ENCODE measurements at regions not wholly inside any gene's neighbourhood (a gene's known extent, or its start where the extent isn't known, plus 50 kb on each side); places are given as distances from the start of the nearest gene placed in this dataset.

DNA sequence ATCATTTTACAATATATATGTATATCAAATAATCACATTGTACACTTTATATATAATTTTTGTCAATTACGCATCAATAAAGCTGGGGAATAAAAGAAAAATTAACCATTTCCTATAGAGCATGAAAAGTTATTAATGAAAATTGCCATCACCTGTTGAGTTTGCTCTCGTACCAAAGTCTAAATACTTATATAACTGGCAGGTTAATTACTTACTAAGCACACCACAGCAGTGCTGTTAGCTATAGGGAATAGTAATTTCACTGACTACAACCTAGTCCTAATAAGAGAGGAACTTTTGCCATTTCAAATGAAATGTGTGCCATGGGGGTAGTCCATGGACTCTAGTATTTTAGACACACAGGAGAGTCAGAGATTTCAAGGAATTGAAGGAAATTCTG lies 176.9 kb upstream of the COL1A2 start:
- peaks cover 2% of the 10 kb centered on the region for H3K27me3 Mint-ChIP-seq (ENCODE audit: insufficient read depth, low read depth, poor library complexity)
- H3K4me3 ChIP-seq: no peak overlapping the region
- no peaks in the 10 kb centered on the region for H3K36me3 ChIP-seq (ENCODE audit: insufficient read depth)
- no peaks in the 10 kb centered on the region for H3K36me3 Mint-ChIP-seq (ENCODE audit: low read depth)
- no peak overlapping the region for H2AFZ ChIP-seq
- H3K9me3 Mint-ChIP-seq: no peaks in the 10 kb centered on the region; the same call in 2 of the 3 replicates
- no peak overlapping the region for H3K4me3 Mint-ChIP-seq
- no peak overlapping the region for H3K4me2 ChIP-seq
- no peak for DNase-seq (ENCODE audit: low spot score)
- TF ChIP-seq, protein P1, sequence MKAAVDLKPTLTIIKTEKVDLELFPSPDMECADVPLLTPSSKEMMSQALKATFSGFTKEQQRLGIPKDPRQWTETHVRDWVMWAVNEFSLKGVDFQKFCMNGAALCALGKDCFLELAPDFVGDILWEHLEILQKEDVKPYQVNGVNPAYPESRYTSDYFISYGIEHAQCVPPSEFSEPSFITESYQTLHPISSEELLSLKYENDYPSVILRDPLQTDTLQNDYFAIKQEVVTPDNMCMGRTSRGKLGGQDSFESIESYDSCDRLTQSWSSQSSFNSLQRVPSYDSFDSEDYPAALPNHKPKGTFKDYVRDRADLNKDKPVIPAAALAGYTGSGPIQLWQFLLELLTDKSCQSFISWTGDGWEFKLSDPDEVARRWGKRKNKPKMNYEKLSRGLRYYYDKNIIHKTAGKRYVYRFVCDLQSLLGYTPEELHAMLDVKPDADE (IDR thresholded peaks at IDR 0.05): no peak
- TF ChIP-seq POLR2AphosphoS5 (IDR thresholded peaks at IDR 0.05; ENCODE audit: low read depth) (no peak), STAT1 (IDR thresholded peaks at IDR 0.05; ENCODE audit: unreplicated experiment) (no peak), ZNF331 (CRISPR knock-in tag; IDR thresholded peaks at IDR 0.05; ENCODE audit: low read depth) (no peak), NANOG (IDR thresholded peaks at IDR 0.05; ENCODE audit: borderline replicate concordance) (no peak), JUNB (IDR thresholded peaks at IDR 0.05; ENCODE audit: unreplicated experiment) (no peak), EZH2phosphoT487 (IDR thresholded peaks at IDR 0.05; ENCODE audit: unreplicated experiment) (no peak), CREB1 (CRISPR knock-in tag; IDR thresholded peaks at IDR 0.05; ENCODE audit: low read depth) (no peak), ZNF114 (CRISPR knock-in tag; IDR thresholded peaks at IDR 0.05) (no peak), EZH2 (IDR thresholded peaks at IDR 0.05; ENCODE audit: low read depth, unreplicated experiment) (no peak)
- TF ChIP-seq, protein P2, sequence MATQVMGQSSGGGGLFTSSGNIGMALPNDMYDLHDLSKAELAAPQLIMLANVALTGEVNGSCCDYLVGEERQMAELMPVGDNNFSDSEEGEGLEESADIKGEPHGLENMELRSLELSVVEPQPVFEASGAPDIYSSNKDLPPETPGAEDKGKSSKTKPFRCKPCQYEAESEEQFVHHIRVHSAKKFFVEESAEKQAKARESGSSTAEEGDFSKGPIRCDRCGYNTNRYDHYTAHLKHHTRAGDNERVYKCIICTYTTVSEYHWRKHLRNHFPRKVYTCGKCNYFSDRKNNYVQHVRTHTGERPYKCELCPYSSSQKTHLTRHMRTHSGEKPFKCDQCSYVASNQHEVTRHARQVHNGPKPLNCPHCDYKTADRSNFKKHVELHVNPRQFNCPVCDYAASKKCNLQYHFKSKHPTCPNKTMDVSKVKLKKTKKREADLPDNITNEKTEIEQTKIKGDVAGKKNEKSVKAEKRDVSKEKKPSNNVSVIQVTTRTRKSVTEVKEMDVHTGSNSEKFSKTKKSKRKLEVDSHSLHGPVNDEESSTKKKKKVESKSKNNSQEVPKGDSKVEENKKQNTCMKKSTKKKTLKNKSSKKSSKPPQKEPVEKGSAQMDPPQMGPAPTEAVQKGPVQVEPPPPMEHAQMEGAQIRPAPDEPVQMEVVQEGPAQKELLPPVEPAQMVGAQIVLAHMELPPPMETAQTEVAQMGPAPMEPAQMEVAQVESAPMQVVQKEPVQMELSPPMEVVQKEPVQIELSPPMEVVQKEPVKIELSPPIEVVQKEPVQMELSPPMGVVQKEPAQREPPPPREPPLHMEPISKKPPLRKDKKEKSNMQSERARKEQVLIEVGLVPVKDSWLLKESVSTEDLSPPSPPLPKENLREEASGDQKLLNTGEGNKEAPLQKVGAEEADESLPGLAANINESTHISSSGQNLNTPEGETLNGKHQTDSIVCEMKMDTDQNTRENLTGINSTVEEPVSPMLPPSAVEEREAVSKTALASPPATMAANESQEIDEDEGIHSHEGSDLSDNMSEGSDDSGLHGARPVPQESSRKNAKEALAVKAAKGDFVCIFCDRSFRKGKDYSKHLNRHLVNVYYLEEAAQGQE (IDR thresholded peaks at IDR 0.05; ENCODE audit: unreplicated experiment): no peak
- TF ChIP-seq, protein P3, sequence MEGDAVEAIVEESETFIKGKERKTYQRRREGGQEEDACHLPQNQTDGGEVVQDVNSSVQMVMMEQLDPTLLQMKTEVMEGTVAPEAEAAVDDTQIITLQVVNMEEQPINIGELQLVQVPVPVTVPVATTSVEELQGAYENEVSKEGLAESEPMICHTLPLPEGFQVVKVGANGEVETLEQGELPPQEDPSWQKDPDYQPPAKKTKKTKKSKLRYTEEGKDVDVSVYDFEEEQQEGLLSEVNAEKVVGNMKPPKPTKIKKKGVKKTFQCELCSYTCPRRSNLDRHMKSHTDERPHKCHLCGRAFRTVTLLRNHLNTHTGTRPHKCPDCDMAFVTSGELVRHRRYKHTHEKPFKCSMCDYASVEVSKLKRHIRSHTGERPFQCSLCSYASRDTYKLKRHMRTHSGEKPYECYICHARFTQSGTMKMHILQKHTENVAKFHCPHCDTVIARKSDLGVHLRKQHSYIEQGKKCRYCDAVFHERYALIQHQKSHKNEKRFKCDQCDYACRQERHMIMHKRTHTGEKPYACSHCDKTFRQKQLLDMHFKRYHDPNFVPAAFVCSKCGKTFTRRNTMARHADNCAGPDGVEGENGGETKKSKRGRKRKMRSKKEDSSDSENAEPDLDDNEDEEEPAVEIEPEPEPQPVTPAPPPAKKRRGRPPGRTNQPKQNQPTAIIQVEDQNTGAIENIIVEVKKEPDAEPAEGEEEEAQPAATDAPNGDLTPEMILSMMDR (conservative IDR thresholded peaks at IDR 0.05; ENCODE audit: low read depth in 2 of 2): no peak
- TF ChIP-seq, protein P4, sequence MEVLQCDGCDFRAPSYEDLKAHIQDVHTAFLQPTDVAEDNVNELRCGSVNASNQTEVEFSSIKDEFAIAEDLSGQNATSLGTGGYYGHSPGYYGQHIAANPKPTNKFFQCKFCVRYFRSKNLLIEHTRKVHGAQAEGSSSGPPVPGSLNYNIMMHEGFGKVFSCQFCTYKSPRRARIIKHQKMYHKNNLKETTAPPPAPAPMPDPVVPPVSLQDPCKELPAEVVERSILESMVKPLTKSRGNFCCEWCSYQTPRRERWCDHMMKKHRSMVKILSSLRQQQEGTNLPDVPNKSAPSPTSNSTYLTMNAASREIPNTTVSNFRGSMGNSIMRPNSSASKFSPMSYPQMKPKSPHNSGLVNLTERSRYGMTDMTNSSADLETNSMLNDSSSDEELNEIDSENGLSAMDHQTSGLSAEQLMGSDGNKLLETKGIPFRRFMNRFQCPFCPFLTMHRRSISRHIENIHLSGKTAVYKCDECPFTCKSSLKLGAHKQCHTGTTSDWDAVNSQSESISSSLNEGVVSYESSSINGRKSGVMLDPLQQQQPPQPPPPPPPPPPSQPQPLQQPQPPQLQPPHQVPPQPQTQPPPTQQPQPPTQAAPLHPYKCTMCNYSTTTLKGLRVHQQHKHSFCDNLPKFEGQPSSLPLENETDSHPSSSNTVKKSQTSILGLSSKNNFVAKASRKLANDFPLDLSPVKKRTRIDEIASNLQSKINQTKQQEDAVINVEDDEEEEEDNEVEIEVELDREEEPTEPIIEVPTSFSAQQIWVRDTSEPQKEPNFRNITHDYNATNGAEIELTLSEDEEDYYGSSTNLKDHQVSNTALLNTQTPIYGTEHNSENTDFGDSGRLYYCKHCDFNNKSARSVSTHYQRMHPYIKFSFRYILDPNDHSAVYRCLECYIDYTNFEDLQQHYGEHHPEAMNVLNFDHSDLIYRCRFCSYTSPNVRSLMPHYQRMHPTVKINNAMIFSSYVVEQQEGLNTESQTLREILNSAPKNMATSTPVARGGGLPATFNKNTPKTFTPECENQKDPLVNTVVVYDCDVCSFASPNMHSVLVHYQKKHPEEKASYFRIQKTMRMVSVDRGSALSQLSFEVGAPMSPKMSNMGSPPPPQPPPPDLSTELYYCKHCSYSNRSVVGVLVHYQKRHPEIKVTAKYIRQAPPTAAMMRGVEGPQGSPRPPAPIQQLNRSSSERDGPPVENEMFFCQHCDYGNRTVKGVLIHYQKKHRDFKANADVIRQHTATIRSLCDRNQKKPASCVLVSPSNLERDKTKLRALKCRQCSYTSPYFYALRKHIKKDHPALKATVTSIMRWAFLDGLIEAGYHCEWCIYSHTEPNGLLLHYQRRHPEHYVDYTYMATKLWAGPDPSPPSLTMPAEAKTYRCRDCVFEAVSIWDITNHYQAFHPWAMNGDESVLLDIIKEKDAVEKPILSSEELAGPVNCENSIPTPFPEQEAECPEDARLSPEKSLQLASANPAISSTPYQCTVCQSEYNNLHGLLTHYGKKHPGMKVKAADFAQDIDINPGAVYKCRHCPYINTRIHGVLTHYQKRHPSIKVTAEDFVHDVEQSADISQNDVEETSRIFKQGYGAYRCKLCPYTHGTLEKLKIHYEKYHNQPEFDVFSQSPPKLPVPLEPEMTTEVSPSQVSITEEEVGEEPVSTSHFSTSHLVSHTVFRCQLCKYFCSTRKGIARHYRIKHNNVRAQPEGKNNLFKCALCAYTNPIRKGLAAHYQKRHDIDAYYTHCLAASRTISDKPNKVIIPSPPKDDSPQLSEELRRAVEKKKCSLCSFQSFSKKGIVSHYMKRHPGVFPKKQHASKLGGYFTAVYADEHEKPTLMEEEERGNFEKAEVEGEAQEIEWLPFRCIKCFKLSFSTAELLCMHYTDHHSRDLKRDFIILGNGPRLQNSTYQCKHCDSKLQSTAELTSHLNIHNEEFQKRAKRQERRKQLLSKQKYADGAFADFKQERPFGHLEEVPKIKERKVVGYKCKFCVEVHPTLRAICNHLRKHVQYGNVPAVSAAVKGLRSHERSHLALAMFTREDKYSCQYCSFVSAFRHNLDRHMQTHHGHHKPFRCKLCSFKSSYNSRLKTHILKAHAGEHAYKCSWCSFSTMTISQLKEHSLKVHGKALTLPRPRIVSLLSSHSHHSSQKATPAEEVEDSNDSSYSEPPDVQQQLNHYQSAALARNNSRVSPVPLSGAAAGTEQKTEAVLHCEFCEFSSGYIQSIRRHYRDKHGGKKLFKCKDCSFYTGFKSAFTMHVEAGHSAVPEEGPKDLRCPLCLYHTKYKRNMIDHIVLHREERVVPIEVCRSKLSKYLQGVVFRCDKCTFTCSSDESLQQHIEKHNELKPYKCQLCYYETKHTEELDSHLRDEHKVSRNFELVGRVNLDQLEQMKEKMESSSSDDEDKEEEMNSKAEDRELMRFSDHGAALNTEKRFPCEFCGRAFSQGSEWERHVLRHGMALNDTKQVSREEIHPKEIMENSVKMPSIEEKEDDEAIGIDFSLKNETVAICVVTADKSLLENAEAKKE (CRISPR knock-in tag; IDR thresholded peaks at IDR 0.05): no peak
- no peak for ATAC-seq
- H3K9me2 ChIP-seq (ENCODE audit: insufficient read depth): no peaks in the 10 kb centered on the region
- H3F3A ChIP-seq (replicated peaks; ENCODE audit: low read depth): no peaks in the 10 kb centered on the region
- H3K27ac ChIP-seq (ENCODE audit: low read depth): no peak overlapping the region
- no peaks in the 10 kb centered on the region for H3K4me1 ChIP-seq (ENCODE audit: insufficient read depth)
- no peaks in the 10 kb centered on the region for H3K27me3 ChIP-seq (ENCODE audit: insufficient read depth)
- no peaks in the 10 kb centered on the region for H4K20me1 ChIP-seq (replicated peaks; ENCODE audit: insufficient read depth)
- H3K4me1 Mint-ChIP-seq: peaks cover 2% of the 10 kb centered on the region; the same call in 1 of the 3 replicates
- H3K79me2 ChIP-seq (replicated peaks; ENCODE audit: insufficient read depth): no peaks in the 10 kb centered on the region
- no peak overlapping the region for H3K27ac Mint-ChIP-seq
